ENCODE measurements at regions not wholly inside any gene's neighbourhood (a gene's known extent, or its start where the extent isn't known, plus 50 kb on each side); places are given as distances from the start of the nearest gene placed in this dataset.
A peak's percentile ranks its signal among the peaks of the same experiment; 100 is the strongest.

GRCh38 chr4:159504684-159505083 lies 401.8 kb downstream of the RAPGEF2 start:
- intact Hi-C loops (cut with micrococcal nuclease) = no loop called here
- CTCF ChIA-PET = interaction anchor here (0.8 to 1.1 kb wide), 3 partner anchors 8 to 255 kb away, joined by 3 to 8 read pairs (median 3); no protein-coding TSS in a partner anchor
- peaks cover 14% of the 10 kb centered on the region for H3K4me1 Mint-ChIP-seq (ENCODE audit: insufficient read depth, unreplicated experiment)
- no peak for TF ChIP-seq CTCF (IDR thresholded peaks at IDR 0.05; ENCODE audit: unreplicated experiment)
- H3K27ac Mint-ChIP-seq (ENCODE audit: low read depth, unreplicated experiment) = peak overlapping the region; percentile 2
- H3K36me3 Mint-ChIP-seq (ENCODE audit: insufficient read depth, unreplicated experiment) = no peaks in the 10 kb centered on the region
- H3K4me3 Mint-ChIP-seq (ENCODE audit: unreplicated experiment) = peak overlapping the region; percentile 59
- H3K27me3 Mint-ChIP-seq (ENCODE audit: insufficient read depth, unreplicated experiment) = no peaks in the 10 kb centered on the region
- no TSS peak for BruUV-seq (replicated peaks)
- H3K9me3 Mint-ChIP-seq (ENCODE audit: unreplicated experiment) = no peaks in the 10 kb centered on the region
- POLR2A ChIA-PET = interaction anchor here (0.6 kb wide), 2 partner anchors 10 to 18 kb away, joined by 3 to 4 read pairs; no protein-coding TSS in a partner anchor
- peak; percentile 77 for DNase-seq (ENCODE audit: unreplicated experiment)

- ChIA-PET POLR2A (interaction anchor here (0.6 kb wide), 2 partner anchors 9 to 18 kb away, joined by 3 to 4 read pairs; no protein-coding TSS in a partner anchor), CTCF (interaction anchor here (1.1 to 4.2 kb wide), 4 partner anchors 8 to 18 kb away, joined by 5 to 14 read pairs (median 6); no protein-coding TSS in a partner anchor)
- H3K27ac Mint-ChIP-seq (ENCODE audit: low read depth, unreplicated experiment) = no peak overlapping the region
- no peak for DNase-seq (ENCODE audit: unreplicated experiment)
- H3K9me3 Mint-ChIP-seq (ENCODE audit: unreplicated experiment) = no peaks in the 10 kb centered on the region
- TF ChIP-seq CTCF (IDR thresholded peaks at IDR 0.05; ENCODE audit: unreplicated experiment) = no peak
- no peaks in the 10 kb centered on the region for H3K36me3 Mint-ChIP-seq (ENCODE audit: insufficient read depth, unreplicated experiment)
- intact Hi-C loops (cut with micrococcal nuclease) = no loop called here
- BruUV-seq (replicated peaks) = no TSS peak
- H3K4me1 Mint-ChIP-seq (ENCODE audit: insufficient read depth, unreplicated experiment) = peaks cover 14% of the 10 kb centered on the region
- no peaks in the 10 kb centered on the region for H3K27me3 Mint-ChIP-seq (ENCODE audit: insufficient read depth, unreplicated experiment)
- H3K4me3 Mint-ChIP-seq (ENCODE audit: unreplicated experiment) = no peak overlapping the region
Measured at GRCh38 chr4:159505266-159505975, 402.5 kb downstream of the RAPGEF2 start.

- no peak for DNase-seq (ENCODE audit: unreplicated experiment)
- intact Hi-C loops (cut with micrococcal nuclease) = no loop called here
- no peak for TF ChIP-seq CTCF (IDR thresholded peaks at IDR 0.05; ENCODE audit: unreplicated experiment)
- no TSS peak for BruUV-seq (replicated peaks)
- ChIA-PET CTCF (interaction anchor here (1.4 to 4.2 kb wide), 2 partner anchors 9 to 19 kb away, joined by 5 to 14 read pairs; no protein-coding TSS in a partner anchor), POLR2A (interaction anchor here (0.6 kb wide), 1 partner anchor 595 kb away, joined by 4 read pairs; no protein-coding TSS in a partner anchor)
- no peak overlapping the region for H3K27ac Mint-ChIP-seq (ENCODE audit: low read depth, unreplicated experiment)
- H3K4me1 Mint-ChIP-seq (ENCODE audit: insufficient read depth, unreplicated experiment) = peaks cover 14% of the 10 kb centered on the region
- H3K4me3 Mint-ChIP-seq (ENCODE audit: unreplicated experiment) = no peak overlapping the region
- H3K36me3 Mint-ChIP-seq (ENCODE audit: insufficient read depth, unreplicated experiment) = no peaks in the 10 kb centered on the region
- no peaks in the 10 kb centered on the region for H3K27me3 Mint-ChIP-seq (ENCODE audit: insufficient read depth, unreplicated experiment)
- no peaks in the 10 kb centered on the region for H3K9me3 Mint-ChIP-seq (ENCODE audit: unreplicated experiment)
Measured at GRCh38 chr4:159506801-159507517, 404.1 kb downstream of the RAPGEF2 start.

GRCh38 chr4:159508917-159509500 lies 406.1 kb downstream of the RAPGEF2 start:
- H3K9me3 Mint-ChIP-seq (ENCODE audit: unreplicated experiment) = no peaks in the 10 kb centered on the region
- no TSS peak for BruUV-seq (replicated peaks)
- no peak for TF ChIP-seq CTCF (IDR thresholded peaks at IDR 0.05; ENCODE audit: unreplicated experiment)
- ChIA-PET POLR2A (no interaction called here), CTCF (interaction anchor here (0.5 to 4.2 kb wide), 4 partner anchors 21 to 1762 kb away, joined by 3 to 14 read pairs (median 4); no protein-coding TSS in a partner anchor)
- H3K36me3 Mint-ChIP-seq (ENCODE audit: insufficient read depth, unreplicated experiment) = no peaks in the 10 kb centered on the region
- H3K4me1 Mint-ChIP-seq (ENCODE audit: insufficient read depth, unreplicated experiment) = peaks cover 13% of the 10 kb centered on the region
- H3K4me3 Mint-ChIP-seq (ENCODE audit: unreplicated experiment) = no peak overlapping the region
- no peaks in the 10 kb centered on the region for H3K27me3 Mint-ChIP-seq (ENCODE audit: insufficient read depth, unreplicated experiment)
- DNase-seq (ENCODE audit: unreplicated experiment) = peak; percentile 30
- H3K27ac Mint-ChIP-seq (ENCODE audit: low read depth, unreplicated experiment) = no peak overlapping the region
- intact Hi-C loops (cut with micrococcal nuclease) = no loop called here
